HCT116 (cell line): ENCODE measurements at regions not wholly inside any gene's neighbourhood (a gene's known extent, or its start where the extent isn't known, plus 50 kb on each side); places are given as distances from the start of the nearest gene placed in this dataset.

Experiments used
- ATAC-seq: fragments of 200-7000 bp; cut with Tn5 transposase; 2 replicates; pipeline ENCODE4 v1.9.1; 2020; ENCODE audit warnings: mild to moderate bottlenecking, moderate library complexity
- BruUV-seq: library from RNA; stranded (reverse); fragments of 400-500 nt; replicated peaks from 2 replicates; lab custom pipeline; 2021; lab: Mats Ljungman, UMichigan
- CTCF ChIA-PET: fragments of 300-600 bp; sonication (Branson Sonifier 250); formaldehyde crosslinking; loops from one replicate; lab custom pipeline; 2021; ENCODE audit warnings: antibody characterized with exemption; lab: Charles Lee
- POLR2A ChIA-PET: fragments of 300-600, 350-600 bp; sonication (Branson Sonifier 250); formaldehyde crosslinking; loops from one replicate; lab custom pipeline; 2021; ENCODE audit warnings: antibody characterized with exemption; lab: Charles Lee
- RAD21 ChIA-PET, 2 experiments: fragments of 300-600 bp; sonication (Branson Sonifier 250); formaldehyde crosslinking; loops; one replicate each; lab custom pipeline; 2023; ENCODE audit warnings: low total read pairs in 2 of 2; ENCODE audit not compliant: uncharacterized antibody in 2 of 2, unreplicated experiment in 2 of 2, low non-redundant PET in 1 of 2; lab: Charles Lee
- DNase-seq: peaks from one replicate; pipeline ENCODE4 v3.0.0-alpha.2; 2010; ENCODE audit warnings: low read depth, low spot score
- H2AFZ ChIP-seq: fragments of 200-600 bp; shearing (Covaris generic), sonication (generic); 2 replicates; pipeline ENCODE4 v1.6.1; 2017; ENCODE audit warnings: low read depth, mixed run types, mixed read lengths, antibody characterized with exemption, low read length; ENCODE audit not compliant: poor library complexity, severe bottlenecking
- H3K27ac ChIP-seq: 2 replicates; pipeline ENCODE4 v1.5.1; 2012; ENCODE audit warnings: low read depth, low read length
- H3K27me3 ChIP-seq: fragments of 200-600 bp; sonication (generic); 2 replicates; pipeline ENCODE4 v1.6.1; 2016; ENCODE audit warnings: mixed run types, low read length, mixed read lengths; ENCODE audit not compliant: insufficient read depth
- H3K36me3 ChIP-seq, 2 experiments: fragments of 200-500 bp in 1 of 2; fragments of 200-600 bp in 1 of 2; sonication (Bioruptor generic) in 1 of 2; sonication (generic) in 1 of 2; 2 replicates each; pipeline versions ENCODE4 v1.5.1 to v1.6.1; 2014 to 2016; ENCODE audit warnings: low read length in 2 of 2, inconsistent platforms in 1 of 2, mixed read lengths in 1 of 2, mixed run types in 1 of 2; ENCODE audit not compliant: insufficient read depth in 2 of 2, control insufficient read depth in 1 of 2
- H3K4me1 ChIP-seq, 2 experiments: fragments of 200-600 bp in 1 of 2; sonication (generic) in 1 of 2; 2 replicates each; pipeline versions ENCODE4 v1.5.1 to v1.6.1; 2012 to 2017; ENCODE audit warnings: low read length in 2 of 2, inconsistent platforms in 1 of 2, mild to moderate bottlenecking in 1 of 2, mixed read lengths in 1 of 2, mixed run types in 1 of 2, moderate library complexity in 1 of 2; ENCODE audit not compliant: insufficient read depth in 2 of 2, control insufficient read depth in 1 of 2
- H3K4me2 ChIP-seq: fragments of 200-600 bp; sonication (generic); 2 replicates; pipeline ENCODE4 v1.6.1; 2017; ENCODE audit warnings: mixed run types, low read length, mixed read lengths
- H3K4me3 ChIP-seq, 2 experiments: fragments of 200-600 bp in 1 of 2; sonication (generic) in 1 of 2; replicated peaks in 1 of 2; 2 replicates each; pipeline ENCODE4 v1.5.1; 2011 to 2016; ENCODE audit warnings: low read length in 2 of 2, control low read depth in 1 of 2, low read depth in 1 of 2, mild to moderate bottlenecking in 1 of 2, mixed read lengths in 1 of 2, mixed run types in 1 of 2
- H3K79me2 ChIP-seq: fragments of 200-600 bp; sonication (generic); 2 replicates; pipeline ENCODE4 v1.6.1; 2017; ENCODE audit warnings: mild to moderate bottlenecking, mixed run types, low read length, moderate library complexity, mixed read lengths; ENCODE audit not compliant: insufficient read depth
- H3K9ac ChIP-seq: fragments of 200-600 bp; sonication (generic); 2 replicates; pipeline ENCODE4 v1.6.1; 2016; ENCODE audit warnings: low read length, mixed read lengths
- H3K9me2 ChIP-seq: fragments of 200-600 bp; sonication (generic), shearing (Covaris generic); 2 replicates; pipeline ENCODE4 v1.6.1; 2017; ENCODE audit warnings: mixed run types, mild to moderate bottlenecking, moderate library complexity; ENCODE audit not compliant: insufficient read depth
- H3K9me3 ChIP-seq, 2 experiments: fragments of 200-500 bp in 1 of 2; fragments of 200-600 bp in 1 of 2; sonication (Bioruptor generic) in 1 of 2; sonication (generic) in 1 of 2; 2 replicates each; pipeline ENCODE4 v1.6.1; 2014 to 2017; ENCODE audit warnings: low read length in 2 of 2, mixed read lengths in 2 of 2, inconsistent platforms in 1 of 2, low read depth in 1 of 2, mild to moderate bottlenecking in 1 of 2, mixed run types in 1 of 2, moderate library complexity in 1 of 2; ENCODE audit not compliant: control insufficient read depth in 1 of 2, insufficient read depth in 1 of 2
- H4K20me1 ChIP-seq: fragments of 200-600 bp; sonication (generic), shearing (Covaris generic); 2 replicates; pipeline ENCODE4 v1.6.1; 2017; ENCODE audit warnings: mixed run types, mild to moderate bottlenecking, moderate library complexity; ENCODE audit not compliant: insufficient read depth
- JUND ChIP-seq: IDR thresholded peaks from 2 replicates; pipeline ENCODE4 v1.6.1; 2012
- YY1 ChIP-seq: IDR thresholded peaks from 2 replicates; pipeline ENCODE4 v1.6.1; 2011; ENCODE audit warnings: low read length, low read depth, moderate library complexity, mild to moderate bottlenecking; ENCODE audit not compliant: insufficient replicate concordance; ENCODE audit errors: extremely low read depth
- ZFX ChIP-seq: fragments of 450-650 bp; IDR thresholded peaks from 2 replicates; pipeline ENCODE4 v1.6.1; 2017
- intact Hi-C: fragments of 100-400 bp; cut with micrococcal nuclease; formaldehyde crosslinking; loops from 2 replicates; pipeline ENCODE4 v1.10.0; 2022
- TF ChIP-seq, protein P1 (sequence below), 3 experiments: fragments of 200-600 bp in 1 of 3; sonication (generic) in 1 of 3; IDR thresholded peaks in 2 of 3; conservative IDR thresholded peaks in 1 of 3; 2 replicates each; pipeline ENCODE4 v1.5.1; 2012 to 2017; ENCODE audit warnings: low read depth in 2 of 3, low read length in 2 of 3, antibody characterized with exemption in 1 of 3, borderline replicate concordance in 1 of 3, control low read depth in 1 of 3, mild to moderate bottlenecking in 1 of 3, mixed read lengths in 1 of 3, mixed run types in 1 of 3, moderate library complexity in 1 of 3; ENCODE audit not compliant: insufficient read depth in 1 of 3
- TF ChIP-seq, protein P2 (sequence below): IDR thresholded peaks from 2 replicates; pipeline ENCODE4 v1.6.1; 2012
- TF ChIP-seq, protein P3 (sequence below): IDR thresholded peaks from 2 replicates; pipeline ENCODE4 v1.6.1; 2012; ENCODE audit warnings: low read depth

DNA sequence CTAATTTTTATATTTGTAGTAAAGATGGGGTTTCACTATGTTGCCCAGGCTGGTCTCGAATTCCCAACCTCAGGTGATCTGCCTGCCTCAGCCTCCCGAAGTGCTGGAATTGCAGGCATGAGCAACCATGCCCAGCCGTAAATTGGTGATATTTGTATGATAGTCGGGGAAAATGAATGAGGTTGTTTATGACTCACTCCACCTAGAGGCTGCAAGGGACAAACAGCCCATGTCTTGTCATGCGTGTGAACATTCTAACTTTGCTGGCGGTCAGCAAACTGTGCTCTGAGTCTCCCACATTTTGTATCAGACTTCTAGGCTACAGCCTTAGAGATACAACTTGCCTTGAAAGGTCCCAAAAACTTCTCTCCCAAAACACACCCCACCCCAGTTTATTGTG is 133.5 kb upstream of the DTNA start:
- ChIA-PET CTCF (no interaction called here), RAD21 (no interaction called here)
- ATAC-seq (no peak), DNase-seq (no peak)
- H2AFZ ChIP-seq = no peak overlapping the region
- H3K27ac ChIP-seq = no peak overlapping the region
- H3K4me2 ChIP-seq = no peak overlapping the region
- no peaks in the 10 kb centered on the region for H3K27me3 ChIP-seq
- BruUV-seq = no TSS peak
- H3K36me3 ChIP-seq = no peaks in the 10 kb centered on the region
- intact Hi-C loops = no loop called here
- no peaks in the 10 kb centered on the region for H4K20me1 ChIP-seq
- H3K4me1 ChIP-seq = no peaks in the 10 kb centered on the region
- TF ChIP-seq, protein P1, sequence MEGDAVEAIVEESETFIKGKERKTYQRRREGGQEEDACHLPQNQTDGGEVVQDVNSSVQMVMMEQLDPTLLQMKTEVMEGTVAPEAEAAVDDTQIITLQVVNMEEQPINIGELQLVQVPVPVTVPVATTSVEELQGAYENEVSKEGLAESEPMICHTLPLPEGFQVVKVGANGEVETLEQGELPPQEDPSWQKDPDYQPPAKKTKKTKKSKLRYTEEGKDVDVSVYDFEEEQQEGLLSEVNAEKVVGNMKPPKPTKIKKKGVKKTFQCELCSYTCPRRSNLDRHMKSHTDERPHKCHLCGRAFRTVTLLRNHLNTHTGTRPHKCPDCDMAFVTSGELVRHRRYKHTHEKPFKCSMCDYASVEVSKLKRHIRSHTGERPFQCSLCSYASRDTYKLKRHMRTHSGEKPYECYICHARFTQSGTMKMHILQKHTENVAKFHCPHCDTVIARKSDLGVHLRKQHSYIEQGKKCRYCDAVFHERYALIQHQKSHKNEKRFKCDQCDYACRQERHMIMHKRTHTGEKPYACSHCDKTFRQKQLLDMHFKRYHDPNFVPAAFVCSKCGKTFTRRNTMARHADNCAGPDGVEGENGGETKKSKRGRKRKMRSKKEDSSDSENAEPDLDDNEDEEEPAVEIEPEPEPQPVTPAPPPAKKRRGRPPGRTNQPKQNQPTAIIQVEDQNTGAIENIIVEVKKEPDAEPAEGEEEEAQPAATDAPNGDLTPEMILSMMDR (IDR thresholded peaks at IDR 0.05 in 2 of 3, conservative IDR thresholded peaks at IDR 0.05 in 1 of 3; ENCODE audit: borderline replicate concordance in 1 of 3, insufficient read depth in 1 of 3, low read depth in 2 of 3, low read length in 2 of 3) = 0 out of 6 replicates have a peak, but pooled peaks of 1 of the 3 experiments have one; percentile 11
- TF ChIP-seq ZFX = no peak
- TF ChIP-seq, all 23 proteins: peak for 1
- no peak overlapping the region for H3K4me3 ChIP-seq
- H3K9me3 ChIP-seq = no peaks in the 10 kb centered on the region
- POLR2A ChIA-PET = no interaction called here
- H3K79me2 ChIP-seq = no peaks in the 10 kb centered on the region
- H3K9ac ChIP-seq = no peak overlapping the region
- H3K9me2 ChIP-seq = no peaks in the 10 kb centered on the region

DNA sequence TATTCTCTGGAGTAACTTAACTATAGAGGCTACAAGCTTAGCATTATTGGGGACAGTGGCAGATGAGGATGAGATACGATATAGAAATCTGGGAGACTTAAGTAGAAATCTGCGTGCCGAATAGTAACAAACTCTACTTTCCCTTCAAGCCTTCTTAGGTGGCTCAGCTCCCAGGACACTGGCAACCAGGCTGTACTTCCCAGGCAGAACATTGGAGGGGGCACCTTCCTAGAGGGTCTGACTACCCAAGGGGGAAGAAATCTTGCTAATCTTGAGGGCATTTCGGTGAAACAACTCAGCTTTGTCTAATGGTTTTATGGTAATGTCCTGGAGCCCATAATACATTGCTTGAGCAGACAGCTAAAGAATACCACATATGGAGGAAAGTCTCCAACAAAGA is 126.2 kb upstream of the DTNA start:
- no peak overlapping the region for H2AFZ ChIP-seq
- H3K9me3 ChIP-seq = no peaks in the 10 kb centered on the region
- H3K27ac ChIP-seq = no peak overlapping the region
- no peaks in the 10 kb centered on the region for H4K20me1 ChIP-seq
- H3K4me3 ChIP-seq = no peak overlapping the region
- no peaks in the 10 kb centered on the region for H3K27me3 ChIP-seq
- CTCF ChIA-PET = no interaction called here
- POLR2A ChIA-PET = no interaction called here
- no peaks in the 10 kb centered on the region for H3K9me2 ChIP-seq
- H3K36me3 ChIP-seq = no peaks in the 10 kb centered on the region
- intact Hi-C loops = no loop called here
- ATAC-seq (no peak), DNase-seq (no peak)
- RAD21 ChIA-PET = no interaction called here
- H3K4me2 ChIP-seq = no peak overlapping the region
- H3K4me1 ChIP-seq = no peaks in the 10 kb centered on the region
- H3K9ac ChIP-seq = no peak overlapping the region
- TF ChIP-seq, protein P2, sequence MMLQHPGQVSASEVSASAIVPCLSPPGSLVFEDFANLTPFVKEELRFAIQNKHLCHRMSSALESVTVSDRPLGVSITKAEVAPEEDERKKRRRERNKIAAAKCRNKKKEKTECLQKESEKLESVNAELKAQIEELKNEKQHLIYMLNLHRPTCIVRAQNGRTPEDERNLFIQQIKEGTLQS = no peak
- TF ChIP-seq, protein P3, sequence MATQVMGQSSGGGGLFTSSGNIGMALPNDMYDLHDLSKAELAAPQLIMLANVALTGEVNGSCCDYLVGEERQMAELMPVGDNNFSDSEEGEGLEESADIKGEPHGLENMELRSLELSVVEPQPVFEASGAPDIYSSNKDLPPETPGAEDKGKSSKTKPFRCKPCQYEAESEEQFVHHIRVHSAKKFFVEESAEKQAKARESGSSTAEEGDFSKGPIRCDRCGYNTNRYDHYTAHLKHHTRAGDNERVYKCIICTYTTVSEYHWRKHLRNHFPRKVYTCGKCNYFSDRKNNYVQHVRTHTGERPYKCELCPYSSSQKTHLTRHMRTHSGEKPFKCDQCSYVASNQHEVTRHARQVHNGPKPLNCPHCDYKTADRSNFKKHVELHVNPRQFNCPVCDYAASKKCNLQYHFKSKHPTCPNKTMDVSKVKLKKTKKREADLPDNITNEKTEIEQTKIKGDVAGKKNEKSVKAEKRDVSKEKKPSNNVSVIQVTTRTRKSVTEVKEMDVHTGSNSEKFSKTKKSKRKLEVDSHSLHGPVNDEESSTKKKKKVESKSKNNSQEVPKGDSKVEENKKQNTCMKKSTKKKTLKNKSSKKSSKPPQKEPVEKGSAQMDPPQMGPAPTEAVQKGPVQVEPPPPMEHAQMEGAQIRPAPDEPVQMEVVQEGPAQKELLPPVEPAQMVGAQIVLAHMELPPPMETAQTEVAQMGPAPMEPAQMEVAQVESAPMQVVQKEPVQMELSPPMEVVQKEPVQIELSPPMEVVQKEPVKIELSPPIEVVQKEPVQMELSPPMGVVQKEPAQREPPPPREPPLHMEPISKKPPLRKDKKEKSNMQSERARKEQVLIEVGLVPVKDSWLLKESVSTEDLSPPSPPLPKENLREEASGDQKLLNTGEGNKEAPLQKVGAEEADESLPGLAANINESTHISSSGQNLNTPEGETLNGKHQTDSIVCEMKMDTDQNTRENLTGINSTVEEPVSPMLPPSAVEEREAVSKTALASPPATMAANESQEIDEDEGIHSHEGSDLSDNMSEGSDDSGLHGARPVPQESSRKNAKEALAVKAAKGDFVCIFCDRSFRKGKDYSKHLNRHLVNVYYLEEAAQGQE = no peak
- no peak for TF ChIP-seq JUND
- no peak for TF ChIP-seq YY1
- no peaks in the 10 kb centered on the region for H3K79me2 ChIP-seq
- BruUV-seq = no TSS peak
